Gastrocnemius medialis (tissue), 4 donors: ENCODE measurements at regions not wholly inside any gene's neighbourhood (a gene's known extent, or its start where the extent isn't known, plus 50 kb on each side); places are given as distances from the start of the nearest gene placed in this dataset.

ENCODE experiments used
- CTCF ChIP-seq, 5 experiments: fragments of 450-650 bp in 3 of 5; fragments of 200-600 bp in 2 of 5; sonication (generic) in 2 of 5; IDR thresholded peaks in 4 of 5; conservative IDR thresholded peaks in 1 of 5; 1 replicate in 4 of 5; 2 replicates in 1 of 5; pipeline ENCODE4 v1.5.1; 2016 to 2019; ENCODE audit warnings: antibody characterized with exemption in 5 of 5, mild to moderate bottlenecking in 3 of 5, moderate library complexity in 3 of 5
- POLR2A ChIP-seq, 2 donors: fragments of 450-650 bp; IDR thresholded peaks; one replicate each; pipeline ENCODE4 v1.6.1; 2017; ENCODE audit warnings: antibody characterized with exemption in 2 of 2, mild to moderate bottlenecking in 2 of 2, moderate library complexity in 2 of 2

GRCh38 chr4:46581677-46582076 lies 191.7 kb upstream of the GABRA2 start:
- TF ChIP-seq CTCF (IDR thresholded peaks at IDR 0.05 in 4 of 5, conservative IDR thresholded peaks at IDR 0.05 in 1 of 5): no peak
- TF ChIP-seq POLR2A (IDR thresholded peaks at IDR 0.05): no peak
